Activated naive CD4-positive, alpha-beta T cell treated with anti-CD3 and anti-CD28 coated beads, Interleukin-2, amount 50 U/mL, for 72 hours (primary cell): ENCODE measurements at regions not wholly inside any gene's neighbourhood (a gene's known extent, or its start where the extent isn't known, plus 50 kb on each side); places are given as distances from the start of the nearest gene placed in this dataset.
A peak's percentile ranks its signal among the peaks of the same experiment; 100 is the strongest.
"Not testable (repeated sequence)": the region's sequence is repeated elsewhere in the genome, so short reads cannot be mapped to it uniquely, and the experiment has no call there.

Experiments
- ATAC-seq, 2 donors: fragments of 150-1000 bp; cut with Tn5 transposase; 2 replicates each; pipeline ENCODE4 v1.10.0; 2021; ENCODE audit warnings: mild to moderate bottlenecking in 2 of 2, moderate library complexity in 2 of 2
- DNase-seq, 2 donors: peaks; one replicate each; pipeline ENCODE4 v3.0.0; 2021 to 2022; ENCODE audit warnings: low spot score in 2 of 2
- H3K27ac Mint-ChIP-seq, 2 donors: one replicate each; pipeline ENCODE4 v1.8.0; 2022; ENCODE audit warnings: mild to moderate bottlenecking in 2 of 2, mixed read lengths in 2 of 2
- H3K36me3 Mint-ChIP-seq, 2 donors: one replicate each; pipeline ENCODE4 v1.8.0; 2022; ENCODE audit warnings: mixed read lengths in 2 of 2
- H3K9me3 Mint-ChIP-seq, 2 donors: one replicate each; pipeline ENCODE4 v1.8.0; 2022; ENCODE audit warnings: mixed read lengths in 2 of 2

- Mint-ChIP-seq H3K27ac (no peak overlapping the region), H3K9me3 (no peaks in the 10 kb centered on the region), H3K36me3 (no peaks in the 10 kb centered on the region)
- DNase-seq, result no peak
- no peak for ATAC-seq
These were observed 312.7 kb upstream of the CCL2 start for GRCh38 chr17:33942414-33942813.

GRCh38 chr17:33944412-33944811 lies 310.7 kb upstream of the CCL2 start:
- DNase-seq, result peak in 1 of 2 donors; percentile 12
- no peaks in the 10 kb centered on the region for H3K36me3 Mint-ChIP-seq
- ATAC-seq, result peak; percentile 29 to 99
- H3K27ac Mint-ChIP-seq, result no peak overlapping the region
- H3K9me3 Mint-ChIP-seq, result no peaks in the 10 kb centered on the region

GRCh38 chr17:33944826-33945225 lies 310.3 kb upstream of the CCL2 start:
- H3K36me3 Mint-ChIP-seq, result no peaks in the 10 kb centered on the region
- no peaks in the 10 kb centered on the region for H3K9me3 Mint-ChIP-seq
- H3K27ac Mint-ChIP-seq, result no peak overlapping the region
- DNase-seq (no peak), ATAC-seq (peak in 1 of 2 donors; percentile 6)

- ATAC-seq (no peak), DNase-seq (no peak)
- Mint-ChIP-seq H3K36me3 (no peaks in the 10 kb centered on the region), H3K9me3 (no peaks in the 10 kb centered on the region), H3K27ac (no peak overlapping the region)
These were observed 309.2 kb upstream of the CCL2 start for GRCh38 chr17:33945646-33946546.

- Mint-ChIP-seq H3K36me3 (no peaks in the 10 kb centered on the region), H3K27ac (no peak overlapping the region), H3K9me3 (no peaks in the 10 kb centered on the region)
- DNase-seq, result no peak
- ATAC-seq, result no peak
These were observed 307.3 kb upstream of the CCL2 start for GRCh38 chr17:33947762-33948161.

GRCh38 chr17:33948309-33948708 lies 306.8 kb upstream of the CCL2 start:
- ATAC-seq (no peak), DNase-seq (no peak)
- Mint-ChIP-seq H3K27ac (no peak overlapping the region), H3K36me3 (no peaks in the 10 kb centered on the region), H3K9me3 (no peaks in the 10 kb centered on the region)

GRCh38 chr17:33949100-33949499 lies 306.0 kb upstream of the CCL2 start:
- ATAC-seq (no peak), DNase-seq (no peak)
- Mint-ChIP-seq H3K9me3 (no peaks in the 10 kb centered on the region), H3K36me3 (no peaks in the 10 kb centered on the region), H3K27ac (no peak overlapping the region)

- no peak for DNase-seq
- no peaks in the 10 kb centered on the region for H3K9me3 Mint-ChIP-seq
- H3K36me3 Mint-ChIP-seq, result no peaks in the 10 kb centered on the region
- H3K27ac Mint-ChIP-seq, result no peak overlapping the region
- ATAC-seq, result no peak
These were observed 305.0 kb upstream of the CCL2 start for GRCh38 chr17:33950061-33950460.

GRCh38 chr17:33952425-33952824 lies 302.7 kb upstream of the CCL2 start:
- no peak for DNase-seq
- Mint-ChIP-seq H3K9me3 (peaks cover 0 to 11% of the 10 kb centered on the region in 2 donors), H3K36me3 (peaks cover 0 to 8% of the 10 kb centered on the region in 2 donors), H3K27ac (no peak overlapping the region)
- ATAC-seq, result no peak

- ATAC-seq (no peak), DNase-seq (no peak)
- H3K36me3 Mint-ChIP-seq, result peaks cover 0 to 16% of the 10 kb centered on the region in 2 donors
- H3K9me3 Mint-ChIP-seq, result peaks cover 0 to 18% of the 10 kb centered on the region in 2 donors
- H3K27ac Mint-ChIP-seq, result no peak overlapping the region
These were observed 300.5 kb upstream of the CCL2 start for GRCh38 chr17:33954597-33954996.

- DNase-seq (no peak), ATAC-seq (no peak)
- no peak overlapping the region for H3K27ac Mint-ChIP-seq
- peaks cover 0 to 16% of the 10 kb centered on the region in 2 donors for H3K36me3 Mint-ChIP-seq
- H3K9me3 Mint-ChIP-seq, result peaks cover 0 to 21% of the 10 kb centered on the region in 2 donors
These were observed 299.6 kb upstream of the CCL2 start for GRCh38 chr17:33955461-33955860.

- H3K27ac Mint-ChIP-seq, ATAC-seq, DNase-seq: not testable (repeated sequence)
- Mint-ChIP-seq H3K36me3 (peaks cover 0 to 16% of the 10 kb centered on the region in 2 donors), H3K9me3 (peaks cover 0 to 21% of the 10 kb centered on the region in 2 donors)
These were observed 296.0 kb upstream of the CCL2 start for GRCh38 chr17:33959098-33959497.

- ATAC-seq (no peak), DNase-seq (no peak)
- Mint-ChIP-seq H3K9me3 (peaks cover 0 to 9% of the 10 kb centered on the region in 2 donors), H3K36me3 (peaks cover 0 to 8% of the 10 kb centered on the region in 2 donors), H3K27ac (no peak overlapping the region)
These were observed 292.0 kb upstream of the CCL2 start for GRCh38 chr17:33962857-33963655.

GRCh38 chr17:33964344-33964979 lies 290.6 kb upstream of the CCL2 start:
- Mint-ChIP-seq H3K9me3 (peaks cover 0 to 3% of the 10 kb centered on the region in 2 donors), H3K36me3 (no peaks in the 10 kb centered on the region), H3K27ac (no peak overlapping the region)
- peak; percentile 50 to 73 for ATAC-seq
- no peak for DNase-seq

GRCh38 chr17:33966410-33967059 lies 288.6 kb upstream of the CCL2 start:
- Mint-ChIP-seq H3K36me3 (no peaks in the 10 kb centered on the region), H3K9me3 (no peaks in the 10 kb centered on the region), H3K27ac (no peak overlapping the region)
- DNase-seq, result no peak
- ATAC-seq, result no peak

- H3K27ac Mint-ChIP-seq, result peak overlapping the region in 1 of 2 donors; percentile 11
- ATAC-seq, result no peak
These were observed 287.3 kb upstream of the CCL2 start for GRCh38 chr17:33967608-33968349.

More at GRCh38 chr17:33967608-33968349, 287.3 kb upstream of the CCL2 start:
- no peaks in the 10 kb centered on the region for H3K9me3 Mint-ChIP-seq
- DNase-seq, result no peak
- no peaks in the 10 kb centered on the region for H3K36me3 Mint-ChIP-seq
